ENCODE measurements at regions not wholly inside any gene's neighbourhood (a gene's known extent, or its start where the extent isn't known, plus 50 kb on each side); places are given as distances from the start of the nearest gene placed in this dataset.

- TF ChIP-seq SIRT6 (IDR thresholded peaks at IDR 0.05; ENCODE audit: low read length) (no peak), CTCF (IDR thresholded peaks at IDR 0.05; ENCODE audit: control extremely low read depth in 1 of 3, insufficient read depth in 1 of 3, low read depth in 1 of 3, low read length in 3 of 3) (no peak), POLR2A (IDR thresholded peaks at IDR 0.05; ENCODE audit: control extremely low read depth in 1 of 2, low read depth in 2 of 2, low read length in 2 of 2) (no peak), EGR1 (IDR thresholded peaks at IDR 0.05; ENCODE audit: borderline replicate concordance, low read depth, low read length) (no peak)
Measured at GRCh38 chr17:71363661-71364060, 757.2 kb upstream of the SOX9 start.
